GM21529 (cell line): ENCODE measurements at regions not wholly inside any gene's neighbourhood (a gene's known extent, or its start where the extent isn't known, plus 50 kb on each side); places are given as distances from the start of the nearest gene placed in this dataset.
A peak's percentile ranks its signal among the peaks of the same experiment; 100 is the strongest.
"Not testable (repeated sequence)": the region's sequence is repeated elsewhere in the genome, so short reads cannot be mapped to it uniquely, and the experiment has no call there.

Experiments used
- ATAC-seq: cut with Tn5 transposase; IDR thresholded peaks from one replicate; pipeline ENCODE4 v1.9.1; 2021; ENCODE audit not compliant: unreplicated experiment

DNA sequence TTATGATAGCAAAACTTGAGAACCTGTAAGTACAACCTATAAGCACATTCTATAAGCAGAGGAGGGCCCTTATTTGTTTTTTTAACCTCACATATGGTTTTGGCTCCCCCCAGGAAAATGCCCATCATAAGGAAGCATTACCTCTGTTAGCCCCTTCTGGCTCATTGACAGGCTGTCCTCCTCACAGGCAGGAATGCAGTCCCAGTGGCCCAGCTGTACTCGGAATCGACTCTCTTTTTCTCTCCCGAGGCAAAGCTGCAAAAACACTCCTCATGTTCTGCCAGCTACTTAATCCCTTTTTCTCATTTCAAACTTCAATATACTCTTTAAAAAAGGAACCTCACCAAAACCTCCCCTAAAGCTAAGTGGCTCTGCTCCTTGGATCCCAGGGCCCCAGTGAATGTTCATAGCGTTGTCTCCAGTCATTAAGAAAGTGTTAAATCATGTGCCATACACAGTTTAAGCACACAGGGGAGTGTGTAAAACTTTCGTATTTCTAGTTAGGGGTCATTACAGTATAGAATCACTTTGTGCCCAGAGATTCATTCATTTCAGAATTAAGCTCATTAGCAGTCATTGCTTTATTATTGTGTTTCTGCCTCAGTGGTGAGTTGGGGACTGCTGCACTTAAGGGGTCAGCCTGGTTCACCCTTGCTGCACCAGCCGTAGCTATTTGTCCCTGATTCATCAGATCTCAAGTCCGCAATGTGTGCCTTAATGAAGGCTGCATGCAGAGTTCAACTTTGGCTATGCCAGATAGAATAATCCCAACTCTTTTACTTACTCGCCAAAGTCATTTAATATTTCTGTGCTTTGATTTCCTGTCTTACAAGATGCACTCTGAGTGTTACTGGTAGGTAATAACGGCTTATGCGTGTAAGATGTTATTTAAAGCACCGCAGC, 57.6 kb downstream of the JRKL start:
- no peak for ATAC-seq

DNA sequence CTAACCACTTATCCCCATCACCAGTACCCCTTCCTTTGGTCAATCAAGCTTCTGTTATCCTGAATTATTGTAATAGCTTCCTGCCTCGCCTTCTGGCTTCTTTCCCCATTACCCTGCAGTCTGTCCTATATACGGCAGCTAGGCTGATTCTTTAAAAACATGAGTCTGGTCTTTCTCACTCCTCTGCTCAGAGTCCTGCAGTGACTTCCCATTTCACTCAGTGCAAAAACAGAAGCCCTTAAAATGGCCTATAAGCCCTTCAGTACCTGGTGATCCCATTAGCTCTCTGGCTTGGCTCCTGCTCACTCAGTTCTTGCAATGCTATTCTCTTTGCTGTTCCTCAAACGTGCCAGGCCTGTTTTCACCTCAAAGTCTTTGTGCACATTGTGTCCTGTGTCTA, 58.4 kb downstream of the JRKL start:
- no peak for ATAC-seq

DNA sequence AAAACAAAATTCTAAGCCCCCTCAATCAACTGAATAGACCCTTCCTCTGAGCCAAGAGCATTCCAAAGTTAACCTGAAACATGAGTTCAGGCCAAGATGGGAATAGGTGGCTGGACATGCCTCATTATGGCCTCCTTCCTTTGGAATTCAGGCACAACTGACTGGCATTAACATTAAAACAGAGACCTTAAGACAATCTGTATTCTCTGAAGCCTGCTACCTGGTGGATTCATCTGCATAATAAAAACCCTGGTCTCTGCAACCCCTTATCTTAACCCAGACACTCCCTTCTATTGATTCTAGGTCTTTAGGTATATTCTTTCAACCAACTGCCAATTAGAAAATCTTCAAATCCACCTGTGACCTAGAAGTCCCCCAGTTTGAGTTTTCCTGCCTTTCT, 66.3 kb downstream of the JRKL start:
- no peak for ATAC-seq

DNA sequence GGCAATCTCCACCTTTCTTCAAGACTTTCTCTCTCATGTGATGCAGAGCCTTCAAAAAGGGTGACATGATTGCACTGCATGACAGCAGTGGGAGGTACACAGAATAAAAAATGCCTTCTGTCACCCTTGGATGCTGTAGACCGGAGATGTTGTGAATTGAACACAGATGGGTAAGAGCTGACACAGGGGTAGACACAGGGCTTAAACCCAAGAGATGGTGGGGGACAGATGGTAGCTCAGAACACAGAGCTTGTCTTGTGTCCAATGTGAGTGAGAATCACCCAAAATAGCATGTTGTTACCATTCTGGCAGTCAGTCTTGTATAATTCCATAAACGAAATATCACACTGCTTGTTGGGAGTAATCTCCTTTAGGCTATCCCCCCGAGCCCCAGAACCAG, 69.9 kb downstream of the JRKL start:
- no peak for ATAC-seq

DNA sequence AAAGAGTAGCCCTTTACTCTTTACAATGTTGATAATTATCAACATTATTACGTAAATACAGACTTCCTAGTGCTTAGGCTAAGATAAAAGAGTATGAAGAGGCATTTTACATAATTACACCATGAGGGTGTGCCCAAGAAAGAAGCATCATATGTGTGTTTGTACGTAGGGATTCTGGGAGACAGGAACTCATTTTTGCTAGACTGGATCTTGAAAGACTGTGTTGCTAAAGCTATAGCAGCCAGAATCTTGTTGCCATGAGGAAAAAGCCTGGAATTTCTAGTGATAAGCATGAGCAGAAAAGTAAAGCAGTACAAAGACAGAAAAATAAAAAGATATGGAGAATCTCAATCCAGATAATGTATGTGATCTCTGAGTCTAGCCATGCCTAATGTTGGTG, 72.1 kb downstream of the JRKL start:
- no peak for ATAC-seq

DNA sequence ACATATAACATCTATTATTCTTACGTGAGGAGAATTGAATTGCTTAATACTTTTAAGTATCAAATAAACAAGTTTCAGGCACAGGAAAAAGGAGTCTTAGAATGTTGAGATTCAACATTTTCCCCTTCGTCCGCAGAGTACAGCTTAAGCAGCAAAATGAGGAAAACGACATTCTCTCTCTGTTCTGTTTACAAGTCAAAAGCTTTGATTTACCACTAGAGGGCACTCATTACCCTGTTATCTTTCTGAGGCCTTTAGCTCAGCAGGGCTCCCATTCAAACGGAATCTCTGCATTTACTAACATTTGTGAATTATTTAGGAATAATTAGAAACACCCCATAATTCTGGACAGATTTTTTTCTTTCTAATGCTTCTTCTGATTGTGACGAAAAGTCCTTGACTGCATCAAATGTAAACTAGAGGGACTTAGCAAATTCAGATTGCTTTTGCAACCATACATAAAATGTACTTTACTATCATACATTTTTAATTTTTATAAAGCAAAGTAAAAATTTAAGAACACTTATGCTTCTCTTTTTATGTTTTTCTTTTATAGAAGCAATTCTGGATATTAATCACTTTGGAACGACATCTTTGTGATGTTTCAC, 75.0 kb downstream of the JRKL start:
- peak; percentile 91 for ATAC-seq

DNA sequence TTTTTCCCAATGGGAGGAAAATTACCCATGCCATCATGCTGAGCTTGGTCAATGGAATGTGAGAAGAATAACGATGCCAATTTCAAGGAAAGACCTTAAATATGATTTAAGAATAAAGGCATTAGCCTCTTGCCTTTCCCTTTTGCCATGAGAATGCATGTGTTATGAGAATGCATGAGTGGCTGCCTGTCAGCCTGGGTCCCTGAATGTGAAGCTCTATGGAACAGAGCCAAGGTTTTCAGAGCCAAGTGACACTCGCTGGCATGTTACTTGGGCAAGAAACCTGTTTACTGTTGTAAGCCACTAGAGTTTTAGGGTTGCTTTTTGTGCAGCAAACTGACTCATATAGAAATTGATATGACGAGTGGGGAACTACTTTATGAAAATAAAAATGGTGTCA, 75.7 kb downstream of the JRKL start:
- ATAC-seq = no peak

DNA sequence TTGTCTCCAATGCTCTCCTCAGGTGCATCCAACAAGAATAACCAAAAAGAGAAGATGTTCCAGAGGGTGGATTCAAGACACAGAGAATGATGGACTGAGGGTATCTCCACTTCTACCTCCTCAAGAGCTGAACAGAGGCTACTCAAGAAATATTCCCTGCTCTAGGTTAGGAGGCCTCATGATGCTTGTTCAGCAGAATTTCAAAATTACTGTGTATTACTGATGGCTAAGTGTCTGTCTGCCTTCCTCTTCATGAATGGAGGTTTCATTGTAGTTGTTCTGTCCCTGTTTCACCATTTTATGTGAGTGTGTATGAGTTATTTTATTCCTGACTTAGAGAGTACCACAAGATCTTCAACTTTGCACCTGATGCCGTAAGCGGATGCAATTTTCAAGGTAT, 76.8 kb downstream of the JRKL start:
- ATAC-seq = no peak

DNA sequence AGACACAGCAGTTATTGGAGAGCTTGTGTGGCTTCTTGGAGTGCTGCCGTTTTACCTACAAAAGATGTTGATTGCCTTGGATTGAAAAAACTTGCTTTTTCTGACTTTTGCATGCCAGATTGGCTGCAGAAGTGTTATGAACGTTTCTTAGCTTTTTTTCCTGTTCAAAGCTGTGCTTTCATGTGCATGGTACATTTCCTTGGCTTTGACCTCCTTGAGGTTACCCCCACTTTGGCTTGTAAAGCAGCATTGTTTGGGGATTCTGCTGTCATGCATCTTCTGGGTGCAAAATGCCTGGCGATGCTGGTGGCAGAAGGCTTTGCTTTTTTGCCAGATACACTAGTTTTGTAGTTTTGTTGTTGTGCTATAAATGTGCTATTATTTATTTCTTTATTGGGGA, 80.0 kb downstream of the JRKL start:
- ATAC-seq = no peak

DNA sequence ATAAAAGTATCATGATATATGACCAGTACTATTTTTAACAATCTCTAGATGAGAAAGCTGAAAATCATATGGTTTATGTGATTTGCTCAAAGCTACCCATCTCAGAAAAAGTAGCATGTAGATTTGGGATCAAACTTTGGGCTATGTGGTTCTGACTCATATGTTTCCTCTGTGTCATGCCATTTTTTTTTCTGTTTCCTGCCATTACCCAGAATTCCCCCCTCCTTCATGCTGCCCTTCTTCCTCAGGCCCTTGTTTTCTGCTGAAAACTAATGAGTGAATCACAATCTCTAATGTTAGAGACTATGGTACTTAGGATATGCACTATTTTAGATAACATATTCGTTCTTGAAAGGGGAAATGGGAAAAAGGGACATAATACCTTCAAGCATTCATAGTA, 80.7 kb downstream of the JRKL start:
- no peak for ATAC-seq

DNA sequence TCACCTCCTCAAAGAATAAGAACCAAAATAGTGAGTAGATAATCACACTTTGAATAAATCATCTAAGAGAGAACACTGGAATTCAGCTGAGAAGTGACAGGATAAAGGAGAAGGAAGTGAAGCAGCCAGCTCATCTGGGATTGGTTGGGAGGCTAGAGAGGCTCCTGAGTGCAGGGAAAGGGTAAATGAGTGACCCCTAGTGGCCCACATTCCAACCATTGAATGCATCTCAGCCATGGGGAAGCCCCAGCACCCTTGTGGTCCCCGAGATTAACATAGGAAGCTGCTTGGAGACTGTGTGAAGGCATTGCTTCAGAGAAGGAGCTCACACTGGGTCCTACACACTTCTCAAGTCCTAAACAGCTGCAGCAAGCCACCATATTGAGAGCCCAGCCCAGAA, 82.3 kb downstream of the JRKL start:
- ATAC-seq = peak; percentile 79

DNA sequence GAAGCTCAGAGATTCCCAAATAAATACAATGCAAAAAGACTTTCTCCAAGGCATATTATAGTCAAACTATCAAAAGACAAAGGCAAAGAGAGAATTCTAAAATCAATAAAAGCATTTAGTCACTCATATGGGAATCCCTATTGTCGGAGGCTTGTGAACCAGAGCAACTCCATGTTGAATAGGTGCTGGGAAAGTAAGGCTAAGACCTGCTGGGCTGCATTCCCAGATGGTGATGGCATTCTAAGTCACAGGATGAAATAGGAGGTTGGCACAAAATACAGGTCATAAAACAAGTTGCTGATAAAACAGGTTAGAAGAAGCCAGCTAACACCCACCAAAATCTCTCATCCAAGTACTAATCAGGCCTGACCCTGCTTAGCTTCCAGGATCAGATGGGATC, 84.5 kb downstream of the JRKL start:
- ATAC-seq = no peak

DNA sequence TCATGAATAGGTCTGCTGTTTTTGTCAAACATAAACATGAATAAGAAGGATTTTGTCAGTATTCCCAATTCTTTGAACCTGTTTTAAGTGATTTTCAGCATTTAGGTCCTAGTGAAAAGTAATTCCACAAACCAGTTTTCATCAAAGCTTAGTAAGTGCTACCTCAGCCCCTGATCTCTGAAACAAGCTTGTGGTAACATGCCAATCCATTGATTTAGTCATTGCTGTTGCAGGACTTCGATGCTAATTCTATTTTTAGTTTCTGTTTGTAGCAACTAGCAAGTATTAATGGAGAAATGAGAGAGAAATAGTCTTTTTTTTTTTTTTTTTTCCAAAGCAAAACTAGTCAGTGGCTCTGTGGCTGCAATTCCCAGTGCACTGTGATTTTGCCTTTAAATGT, 91.4 kb downstream of the JRKL start:
- no peak for ATAC-seq

DNA sequence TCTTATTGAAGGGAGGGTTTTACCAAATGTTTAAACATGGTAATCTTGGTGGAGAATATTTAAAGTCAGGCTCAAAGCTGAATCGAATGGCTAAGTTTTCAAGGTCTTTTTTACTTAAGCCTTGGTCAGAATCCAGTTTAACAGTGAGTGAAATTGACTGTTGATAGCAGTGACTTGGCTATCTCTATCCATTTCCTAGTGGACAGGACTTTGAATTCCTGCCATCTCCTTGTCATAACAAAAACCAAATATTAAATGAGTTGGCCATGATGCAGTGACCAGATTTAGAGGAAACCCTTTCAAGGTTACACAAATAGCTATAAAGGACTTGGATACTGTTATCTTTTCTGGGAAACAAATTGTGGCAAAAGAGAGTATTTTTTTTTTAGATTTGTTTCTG, 92.0 kb downstream of the JRKL start:
- no peak for ATAC-seq

DNA sequence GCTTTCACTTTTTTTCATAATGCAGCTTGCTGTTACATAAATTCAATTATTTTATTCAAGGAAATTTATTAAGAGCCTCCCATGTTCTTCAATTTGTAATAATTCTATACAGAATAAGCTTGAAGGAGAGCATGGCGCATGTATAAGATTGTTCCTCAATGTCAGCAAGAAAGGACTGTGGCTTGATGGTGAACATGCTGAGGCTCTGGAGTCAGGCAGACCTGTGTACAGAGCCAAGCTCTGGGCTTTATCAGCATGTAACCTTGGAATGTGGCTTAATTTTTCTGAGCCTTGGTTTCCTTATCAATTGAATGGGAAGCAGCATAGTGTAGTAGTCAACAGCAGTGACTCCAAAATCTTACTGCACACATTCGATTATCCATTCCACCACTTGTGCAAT, 92.4 kb downstream of the JRKL start:
- no peak for ATAC-seq

DNA sequence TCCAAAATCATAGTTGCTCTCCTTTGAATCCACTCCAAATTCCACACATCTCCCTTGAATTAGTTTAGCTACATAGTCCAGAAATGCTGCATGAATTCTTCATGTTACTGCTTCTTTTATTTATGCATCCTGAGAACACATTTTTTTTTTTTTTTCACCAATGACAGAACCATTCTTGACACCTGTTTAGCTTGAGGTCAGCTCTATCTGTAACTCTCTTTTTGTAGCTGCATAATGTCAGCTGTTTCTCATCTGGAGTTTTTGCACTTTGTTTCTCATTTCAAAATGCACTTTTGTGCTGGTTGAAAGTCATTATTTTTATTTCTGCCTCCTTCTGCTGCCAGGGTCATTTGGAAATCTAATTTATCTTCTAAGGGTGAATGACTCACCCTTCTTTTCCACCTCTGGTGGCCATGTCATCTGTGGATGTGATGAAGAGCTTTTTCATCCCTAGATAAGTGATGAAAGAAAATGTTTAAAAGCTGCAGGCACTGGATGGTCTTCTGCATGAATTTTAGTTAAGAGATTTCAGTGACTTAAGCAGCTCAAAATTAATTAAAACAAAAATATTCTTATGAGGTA, 93.7 kb downstream of the JRKL start:
- ATAC-seq = no peak

DNA sequence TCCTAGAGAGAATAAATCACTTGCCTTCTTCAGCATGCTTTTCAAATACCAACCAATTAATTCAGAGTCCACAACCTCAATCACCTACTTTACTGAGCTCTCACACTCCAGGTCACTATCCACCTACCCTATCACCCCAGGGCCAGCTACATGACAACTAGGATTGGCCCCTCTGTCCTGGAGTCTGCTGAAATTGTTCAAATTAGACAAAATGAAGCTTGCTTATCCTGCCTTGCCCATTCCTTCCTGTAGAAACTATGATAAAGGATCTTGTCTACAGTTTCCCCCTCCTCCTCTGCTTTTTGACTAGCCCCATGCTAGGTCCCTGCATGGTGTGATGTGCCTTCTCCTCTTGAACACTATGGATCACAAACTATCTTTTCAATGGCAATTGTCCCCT, 94.5 kb downstream of the JRKL start:
- no peak for ATAC-seq

DNA sequence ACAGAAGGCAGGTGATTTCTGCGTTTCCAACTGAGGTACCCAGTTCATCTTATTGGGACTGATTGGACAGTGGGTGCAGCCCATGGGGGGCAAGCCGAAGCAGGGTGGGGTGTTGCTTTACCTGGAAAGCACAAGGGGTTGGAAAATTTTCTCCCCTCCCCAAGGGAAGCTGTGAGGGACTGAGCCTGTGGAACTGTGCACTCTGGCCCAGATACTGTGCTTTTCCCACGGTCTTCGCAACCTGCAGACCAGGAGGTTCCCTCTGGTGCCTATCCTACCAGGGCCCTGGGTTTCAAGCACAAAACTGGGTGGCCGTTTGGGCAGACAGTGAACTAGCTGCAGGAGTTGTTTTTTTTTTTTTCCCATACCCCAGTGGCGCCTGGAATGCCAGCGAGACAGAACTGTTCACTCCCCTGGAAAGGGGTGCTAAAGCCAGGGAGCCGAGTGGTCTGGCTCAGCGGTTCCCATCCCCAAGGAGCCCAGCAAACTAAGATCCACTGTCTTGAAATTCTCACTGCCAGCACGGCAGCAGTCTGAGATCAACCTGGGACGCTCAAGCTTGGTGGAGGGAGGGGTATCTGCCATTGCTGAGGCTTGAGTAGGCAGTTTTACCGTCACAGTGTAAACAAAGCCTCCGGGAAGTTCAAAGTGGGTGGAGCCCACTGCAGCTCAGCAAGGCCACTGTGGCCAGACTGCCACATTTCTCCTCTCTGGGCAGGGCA, 97.2 kb downstream of the JRKL start:
- ATAC-seq = no peak

DNA sequence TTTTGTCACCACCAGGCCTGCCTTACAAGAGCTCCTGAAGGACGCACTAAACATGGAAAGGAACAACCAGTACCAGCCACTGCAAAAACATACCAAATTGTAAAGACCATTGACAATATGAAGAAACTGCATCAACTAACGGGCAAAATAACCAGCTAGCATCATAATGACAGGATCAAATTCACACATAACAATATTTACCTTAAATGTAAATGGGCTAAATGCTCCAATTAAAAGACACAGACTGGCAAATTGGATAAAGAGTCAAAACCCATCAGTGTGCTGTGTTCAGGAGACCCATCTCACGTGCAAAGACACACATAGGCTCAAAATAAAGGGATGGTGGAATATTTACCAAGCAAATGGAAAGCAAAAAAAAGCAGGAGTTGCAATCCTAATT, 99.1 kb downstream of the JRKL start:
- ATAC-seq = not testable (repeated sequence)

DNA sequence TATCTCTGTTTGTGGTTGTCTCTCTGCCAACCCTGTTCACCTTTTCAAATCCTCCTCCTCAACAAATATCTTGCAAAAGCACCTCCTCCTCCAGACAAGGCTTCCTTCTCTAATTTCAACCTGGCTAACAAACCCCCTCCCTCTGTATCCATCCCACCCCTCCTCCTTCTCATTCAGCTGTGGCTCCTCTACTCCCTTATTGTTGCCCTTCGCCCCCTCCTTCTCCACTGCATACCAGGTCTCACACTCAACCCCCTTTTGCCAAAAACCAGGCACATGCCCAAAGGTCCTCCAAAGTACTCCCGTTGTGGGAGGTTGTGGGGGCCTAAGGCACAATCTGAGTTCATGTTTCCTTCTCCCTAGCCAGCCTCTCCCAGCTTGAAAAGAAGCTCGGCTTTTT, 110.6 kb downstream of the JRKL start:
- no peak for ATAC-seq

DNA sequence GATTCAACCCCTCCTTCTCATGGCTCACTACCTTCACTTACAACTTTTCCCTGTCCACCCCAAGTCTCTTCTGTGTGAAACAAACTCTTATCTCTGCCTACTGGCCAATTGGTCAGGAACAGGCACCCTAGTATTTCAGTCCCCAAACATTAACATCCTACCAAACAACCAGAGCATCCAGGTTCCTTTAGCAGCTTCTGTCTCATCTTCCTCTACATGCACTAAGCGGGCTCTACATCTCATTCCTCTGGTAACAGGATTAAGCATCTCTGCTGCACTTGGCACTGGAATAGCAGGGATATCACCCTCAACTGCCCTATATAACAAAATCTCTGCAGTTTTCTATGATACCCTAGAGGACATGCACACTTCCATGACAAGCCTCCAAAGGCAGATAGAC, 116.2 kb downstream of the JRKL start:
- no peak for ATAC-seq

DNA sequence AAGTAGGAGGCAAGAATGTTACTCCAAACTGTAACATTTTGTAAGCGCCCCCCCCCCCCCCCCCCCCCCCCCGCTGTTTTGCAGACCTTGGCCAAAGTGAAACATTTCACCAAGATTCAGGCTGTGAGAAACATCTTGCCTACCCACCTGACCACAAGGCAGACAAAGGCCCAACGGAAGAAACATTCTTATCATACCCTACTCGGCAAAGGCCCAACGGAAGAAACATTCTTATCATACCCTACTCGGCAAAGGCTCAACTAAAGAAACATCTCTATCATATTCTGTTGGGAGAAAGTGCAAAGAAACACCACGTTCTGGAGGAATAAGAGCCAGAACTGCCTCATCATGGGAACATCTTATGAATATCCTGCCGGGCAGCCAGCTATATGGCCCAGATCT, 117.1 kb downstream of the JRKL start:
- no peak for ATAC-seq
